ENCODE measurements at regions not wholly inside any gene's neighbourhood (a gene's known extent, or its start where the extent isn't known, plus 50 kb on each side); places are given as distances from the start of the nearest gene placed in this dataset.
"Not testable (repeated sequence)": the region's sequence is repeated elsewhere in the genome, so short reads cannot be mapped to it uniquely, and the experiment has no call there.

GRCh38 chr2:57372237-57372984 is 674.2 kb upstream of the VRK2 start:
- no peak for DNase-seq

- no peak for DNase-seq
Observed at GRCh38 chr2:57373530-57373929, 673.1 kb upstream of the VRK2 start.

GRCh38 chr2:57376985-57377384 is 669.6 kb upstream of the VRK2 start:
- DNase-seq: no peak

GRCh38 chr2:57386305-57386704 is 660.3 kb upstream of the VRK2 start:
- DNase-seq: no peak

- no peak for DNase-seq
Observed at GRCh38 chr2:57396355-57397098, 650.1 kb upstream of the VRK2 start.

- no peak for DNase-seq
Observed at GRCh38 chr2:57397550-57398360, 648.9 kb upstream of the VRK2 start.

- DNase-seq: no peak
Observed at GRCh38 chr2:57399057-57399456, 647.5 kb upstream of the VRK2 start.

GRCh38 chr2:57402096-57402495 is 644.5 kb upstream of the VRK2 start:
- no peak for DNase-seq

- no peak for DNase-seq
Observed at GRCh38 chr2:57402755-57403154, 643.9 kb upstream of the VRK2 start.

GRCh38 chr2:57407772-57408201 is 638.8 kb upstream of the VRK2 start:
- no peak for DNase-seq

GRCh38 chr2:57408587-57408986 is 638.0 kb upstream of the VRK2 start:
- no peak for DNase-seq

- no peak for DNase-seq
Observed at GRCh38 chr2:57417007-57417406, 629.6 kb upstream of the VRK2 start.

GRCh38 chr2:57418859-57419346 is 627.7 kb upstream of the VRK2 start:
- DNase-seq: not testable (repeated sequence)

GRCh38 chr2:57429831-57430230 is 616.8 kb upstream of the VRK2 start:
- DNase-seq: no peak

- no peak for DNase-seq
Observed at GRCh38 chr2:57432528-57432927, 614.1 kb upstream of the VRK2 start.

GRCh38 chr2:57434441-57434840 is 612.2 kb upstream of the VRK2 start:
- DNase-seq: no peak

GRCh38 chr2:57434972-57435371 is 611.6 kb upstream of the VRK2 start:
- no peak for DNase-seq

GRCh38 chr2:57437077-57437476 is 609.5 kb upstream of the VRK2 start:
- no peak for DNase-seq

GRCh38 chr2:57440437-57440836 is 606.2 kb upstream of the VRK2 start:
- DNase-seq: no peak

GRCh38 chr2:57443086-57443485 is 603.5 kb upstream of the VRK2 start:
- DNase-seq: no peak

- DNase-seq: no peak
Observed at GRCh38 chr2:57443973-57444521, 602.6 kb upstream of the VRK2 start.

GRCh38 chr2:57444752-57445430 is 601.7 kb upstream of the VRK2 start:
- no peak for DNase-seq
